GM19463 (cell line): ENCODE measurements at regions not wholly inside any gene's neighbourhood (a gene's known extent, or its start where the extent isn't known, plus 50 kb on each side); places are given as distances from the start of the nearest gene placed in this dataset.
"Not testable (repeated sequence)": the region's sequence is repeated elsewhere in the genome, so short reads cannot be mapped to it uniquely, and the experiment has no call there.

Experiments
- ATAC-seq: cut with Tn5 transposase; IDR thresholded peaks from one replicate; pipeline ENCODE4 v1.9.1; 2021; ENCODE audit warnings: mild to moderate bottlenecking, moderate library complexity; ENCODE audit not compliant: unreplicated experiment

GRCh38 chr6:113697632-113698410 lies 159.3 kb upstream of the MARCKS start:
- peak; percentile 73 for ATAC-seq

GRCh38 chr6:113699239-113699638 lies 157.9 kb upstream of the MARCKS start:
- ATAC-seq = no peak

DNA sequence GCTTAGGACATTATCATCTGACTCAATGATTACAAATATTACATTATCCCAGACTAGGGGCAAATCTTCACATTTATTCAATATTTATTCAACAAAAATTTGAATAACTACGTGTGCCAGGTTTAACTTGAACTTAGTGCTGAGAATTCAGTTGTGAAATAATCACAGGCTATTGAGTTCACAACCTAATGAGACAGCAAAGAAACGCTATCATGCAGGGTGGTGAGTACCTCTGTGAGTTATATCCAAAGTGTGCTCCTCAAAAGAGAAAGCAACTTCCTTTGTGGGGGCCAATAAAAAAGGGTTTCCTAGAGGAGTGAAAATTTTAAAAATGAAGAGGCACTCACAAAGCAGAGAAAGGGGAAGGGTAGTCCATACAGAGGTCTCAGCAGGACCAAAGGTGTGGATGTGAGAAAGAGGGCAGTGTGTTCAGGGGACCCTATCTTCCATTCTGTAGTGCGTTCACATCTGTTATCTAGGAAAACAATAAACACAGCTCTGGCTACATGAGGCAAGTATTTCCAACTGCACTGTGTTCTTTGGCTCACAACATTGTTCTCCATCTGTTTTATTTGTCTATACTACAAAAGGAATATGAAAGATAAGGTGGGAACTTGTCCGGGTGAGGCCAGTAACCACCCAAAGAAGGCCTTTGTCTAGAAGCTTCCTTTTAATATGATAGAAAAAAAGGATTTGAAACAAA lies 155.4 kb upstream of the MARCKS start:
- no peak for ATAC-seq

DNA sequence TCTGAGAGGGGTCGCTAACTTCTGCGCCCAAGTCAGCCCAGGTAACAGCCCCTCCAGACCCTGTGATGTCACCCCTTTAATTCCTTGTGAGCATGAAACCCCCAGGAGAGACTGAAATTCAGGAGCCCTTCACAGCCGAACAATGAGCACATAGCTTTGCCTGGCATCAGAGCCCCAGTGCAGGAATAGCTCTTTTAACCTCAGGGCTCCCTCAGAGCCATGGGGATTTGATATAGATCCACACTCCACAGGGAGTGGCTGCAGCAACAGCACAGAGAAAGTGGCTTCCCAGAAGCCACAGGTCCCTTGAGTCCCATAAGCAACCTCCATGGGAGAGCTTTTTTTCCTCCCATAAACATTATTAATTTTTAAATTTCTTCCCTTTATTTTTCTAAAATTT lies 150.0 kb upstream of the MARCKS start:
- ATAC-seq = no peak

GRCh38 chr6:113709936-113710509 lies 147.1 kb upstream of the MARCKS start:
- no peak for ATAC-seq

- ATAC-seq = no peak
Observed at GRCh38 chr6:113713665-113714064, 143.5 kb upstream of the MARCKS start.

- no peak for ATAC-seq
Observed at GRCh38 chr6:113718588-113718987, 138.6 kb upstream of the MARCKS start.

- no peak for ATAC-seq
Observed at GRCh38 chr6:113719064-113719463, 138.1 kb upstream of the MARCKS start.

DNA sequence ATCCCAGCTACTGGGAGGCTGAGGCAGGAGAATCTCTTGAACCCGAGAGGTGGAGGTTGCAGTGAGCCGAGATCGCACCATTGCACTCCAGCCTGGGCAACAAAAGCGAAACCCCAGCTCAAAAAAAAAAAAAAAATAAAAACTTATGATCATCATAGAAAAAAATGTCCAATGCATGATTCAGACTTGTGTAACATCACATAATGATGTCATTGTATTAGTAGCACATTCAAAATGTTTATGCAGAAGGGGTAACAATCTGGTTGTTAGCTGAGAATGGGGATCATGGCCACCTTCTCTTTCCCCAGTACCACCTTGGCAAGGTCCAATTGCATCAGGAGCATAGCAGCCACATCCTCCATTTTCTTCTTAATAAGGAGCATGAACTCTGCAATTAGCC lies 137.6 kb upstream of the MARCKS start:
- no peak for ATAC-seq

DNA sequence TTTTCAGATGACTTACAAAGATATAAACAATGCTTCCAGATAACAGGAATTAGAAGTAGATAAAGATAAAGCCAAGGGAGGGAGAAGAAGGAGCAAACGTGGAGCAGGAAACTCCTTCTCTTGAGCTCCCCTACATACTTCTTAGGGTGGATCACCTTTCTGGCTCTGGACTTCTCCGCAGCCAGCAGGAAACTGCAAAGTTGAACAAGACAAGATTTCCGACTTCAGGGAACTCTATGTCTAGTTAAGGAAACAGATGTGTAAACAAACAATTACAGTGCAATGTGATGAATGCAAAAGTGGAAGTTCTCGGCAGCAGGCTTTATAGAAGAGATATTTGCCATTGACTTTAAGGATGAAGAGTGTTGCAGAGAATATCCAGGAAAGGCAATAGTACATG lies 134.0 kb upstream of the MARCKS start:
- ATAC-seq = no peak

DNA sequence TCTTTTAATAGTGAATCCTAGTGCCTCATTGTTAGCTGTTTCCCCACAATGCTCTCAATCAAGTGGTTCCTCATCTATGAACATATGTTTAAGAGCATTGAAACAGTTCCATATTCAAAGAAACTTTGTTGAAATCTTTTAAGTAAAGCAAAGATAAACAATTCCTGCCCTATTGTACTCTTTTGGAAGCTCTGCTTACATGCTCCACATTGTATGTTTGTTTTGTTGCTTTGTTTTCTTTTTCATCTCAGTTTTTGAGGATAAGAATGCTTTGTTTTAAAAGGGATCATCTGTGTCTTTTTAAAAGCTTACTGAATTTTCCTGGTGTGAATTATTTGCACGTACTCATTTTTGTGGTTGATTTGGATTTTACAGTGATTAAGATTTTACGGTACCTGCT lies 132.2 kb upstream of the MARCKS start:
- not testable (repeated sequence) for ATAC-seq

GRCh38 chr6:113731541-113731940 lies 125.6 kb upstream of the MARCKS start:
- ATAC-seq = no peak

DNA sequence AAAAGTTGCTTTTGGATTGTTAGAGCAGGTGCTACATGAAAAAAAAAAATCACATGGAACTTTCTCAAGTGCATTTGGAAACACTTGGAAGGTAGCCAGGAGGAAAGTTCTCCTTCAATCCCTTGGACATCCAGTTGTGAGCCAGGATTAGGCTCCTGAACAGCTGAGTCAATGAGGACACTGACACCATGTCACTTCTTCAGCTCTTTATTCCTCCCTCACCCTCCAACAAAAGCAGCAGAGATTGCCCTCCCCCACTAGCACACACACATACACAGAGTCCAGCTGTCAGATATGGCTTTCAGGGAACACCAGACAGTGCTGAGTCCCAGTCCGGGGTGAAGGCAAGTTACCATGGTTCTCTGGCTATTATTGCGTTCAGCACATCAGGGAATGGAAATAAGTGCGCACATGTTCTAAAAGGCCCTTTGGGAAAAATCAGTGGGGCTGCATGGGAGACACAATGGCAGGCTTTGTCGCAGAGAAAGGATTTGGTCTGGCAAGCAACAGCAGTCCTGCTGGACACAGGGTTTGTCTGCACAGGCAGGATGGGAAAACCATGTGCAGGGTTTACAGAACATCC lies 124.7 kb upstream of the MARCKS start:
- ATAC-seq = no peak

DNA sequence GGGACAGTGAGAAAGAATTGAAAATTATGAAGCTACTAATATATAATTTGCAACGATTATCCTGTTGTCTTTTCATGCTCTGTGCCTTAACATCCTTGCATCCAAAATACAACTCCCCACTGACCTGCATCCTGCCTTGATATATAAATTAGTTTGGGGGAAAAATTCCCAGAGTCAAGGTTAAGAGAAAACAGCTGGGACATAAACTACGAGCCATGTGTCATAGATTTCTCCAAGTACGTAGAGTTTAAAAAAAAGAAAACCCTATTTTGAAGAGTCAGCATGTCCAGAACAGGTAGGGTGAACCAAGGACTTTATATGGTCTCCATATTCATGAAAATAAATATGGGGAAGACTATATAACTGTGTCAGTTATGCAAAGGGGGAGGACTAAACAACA lies 123.8 kb upstream of the MARCKS start:
- ATAC-seq = no peak

GRCh38 chr6:113734982-113735381 lies 122.2 kb upstream of the MARCKS start:
- ATAC-seq = no peak

- no peak for ATAC-seq
Observed at GRCh38 chr6:113735491-113735890, 121.7 kb upstream of the MARCKS start.

GRCh38 chr6:113736978-113737377 lies 120.2 kb upstream of the MARCKS start:
- no peak for ATAC-seq

DNA sequence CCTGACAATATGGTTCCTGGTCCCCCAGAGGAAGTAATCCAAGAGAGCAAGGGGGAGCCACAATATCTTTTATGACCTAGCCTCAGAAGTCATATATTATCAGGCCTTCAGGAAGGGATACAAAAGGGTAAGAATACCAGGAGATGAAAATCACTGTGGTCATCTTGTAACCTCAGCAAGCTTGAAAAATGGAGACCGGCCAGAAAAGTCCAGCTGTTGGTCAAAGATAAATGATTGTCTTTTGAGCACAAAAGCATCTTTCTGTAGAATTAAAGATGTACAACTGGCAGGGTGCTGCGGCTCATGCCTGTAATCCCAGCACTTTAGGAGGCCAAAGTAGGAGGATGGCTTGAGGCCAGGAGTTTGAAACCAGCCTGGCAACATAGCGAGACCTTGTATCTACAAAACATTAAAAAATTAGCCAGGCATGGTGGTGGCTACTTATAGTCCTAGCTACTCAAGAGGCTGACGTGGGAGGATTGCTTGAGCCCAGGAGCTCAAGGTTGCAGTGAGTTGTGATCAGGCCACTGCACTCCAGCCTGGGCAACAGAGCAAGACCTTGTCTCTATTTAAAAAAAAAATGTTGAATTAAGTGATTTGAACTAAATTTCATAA lies 118.0 kb upstream of the MARCKS start:
- ATAC-seq = no peak

GRCh38 chr6:113741651-113742050 lies 115.5 kb upstream of the MARCKS start:
- no peak for ATAC-seq

DNA sequence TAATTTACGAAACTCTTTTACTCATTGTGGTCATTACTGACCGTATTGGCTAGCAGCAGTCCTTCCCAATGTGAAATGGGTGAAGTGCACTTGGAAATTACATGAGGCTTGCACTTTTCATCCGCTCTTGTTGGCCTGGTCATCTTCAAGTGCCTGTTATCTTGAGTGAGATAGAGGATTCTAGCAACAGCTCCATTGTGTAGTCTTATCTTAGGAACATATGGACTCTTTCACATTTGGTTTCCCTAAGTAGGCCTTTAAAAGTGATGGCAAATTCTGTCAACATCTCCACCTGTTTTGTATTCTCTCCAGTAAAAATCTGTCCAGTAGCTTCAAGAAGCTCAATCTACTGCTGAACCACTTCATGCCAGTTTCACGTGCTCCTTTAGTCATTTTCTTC lies 114.8 kb upstream of the MARCKS start:
- ATAC-seq = no peak

- no peak for ATAC-seq
Observed at GRCh38 chr6:113744861-113745260, 112.3 kb upstream of the MARCKS start.
